ENCODE measurements at regions not wholly inside any gene's neighbourhood (a gene's known extent, or its start where the extent isn't known, plus 50 kb on each side); places are given as distances from the start of the nearest gene placed in this dataset.

DNA sequence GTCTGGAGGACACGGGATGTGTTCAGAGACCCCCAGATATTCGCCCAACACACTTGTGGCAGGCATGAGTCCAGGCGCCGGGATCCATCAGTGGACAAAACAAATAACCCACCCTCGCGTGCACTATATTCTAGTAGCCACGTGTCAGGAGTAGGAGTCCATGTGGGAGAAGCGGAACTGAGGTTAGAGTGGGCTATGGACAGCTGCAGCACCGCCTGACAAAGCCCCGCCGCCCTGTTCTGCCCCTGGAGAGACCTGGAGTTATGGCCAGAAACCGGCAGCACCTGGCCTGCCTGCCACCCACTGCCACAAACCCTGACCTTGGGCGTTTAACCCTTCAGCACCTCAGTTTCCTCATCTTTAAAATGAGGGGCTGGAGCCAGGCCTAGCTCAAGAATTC lies 181.0 kb upstream of the RNF32 start:
- DNase-seq (ENCODE audit: extremely low read depth, low read depth): no peak

DNA sequence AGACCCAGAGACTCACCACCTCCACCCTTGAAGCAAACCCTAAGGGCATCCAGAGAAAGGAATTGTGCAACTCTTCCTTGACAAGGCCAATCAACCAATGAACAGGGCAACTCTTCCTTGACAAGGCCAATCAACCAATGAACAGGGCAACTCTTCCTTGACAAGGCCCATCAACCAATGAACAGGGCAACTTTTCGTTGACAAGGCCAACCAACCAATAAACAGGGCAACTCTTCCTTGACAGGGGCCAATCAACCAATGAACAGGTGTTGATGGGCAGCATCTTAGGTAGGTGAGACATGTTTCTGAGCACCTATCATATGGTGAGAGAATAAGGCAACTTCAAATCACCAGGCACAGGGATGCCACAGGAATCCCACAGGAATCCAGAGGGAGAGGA lies 181.5 kb upstream of the RNF32 start:
- DNase-seq (ENCODE audit: extremely low read depth, low read depth): no peak

DNA sequence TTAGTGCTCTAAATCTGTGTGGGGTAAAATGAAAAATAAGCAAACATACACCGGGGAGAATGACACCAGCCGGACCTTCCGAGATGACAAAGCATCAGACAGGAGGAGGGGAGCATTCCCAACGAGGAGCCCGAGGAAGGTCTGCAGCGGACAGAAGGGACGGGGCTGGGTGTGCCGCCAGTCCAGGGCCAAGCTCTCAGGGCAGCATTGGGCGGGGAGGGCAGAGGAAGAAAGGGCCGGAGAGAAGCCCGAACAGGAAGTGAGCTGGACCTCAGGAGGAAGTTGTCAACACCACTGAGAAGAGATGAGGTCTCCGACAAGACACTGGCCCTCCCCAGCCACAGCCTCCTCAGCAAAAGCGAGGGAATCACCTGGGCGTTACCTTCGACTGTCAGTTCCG lies 182.6 kb upstream of the RNF32 start:
- DNase-seq (ENCODE audit: extremely low read depth, low read depth): no peak

DNA sequence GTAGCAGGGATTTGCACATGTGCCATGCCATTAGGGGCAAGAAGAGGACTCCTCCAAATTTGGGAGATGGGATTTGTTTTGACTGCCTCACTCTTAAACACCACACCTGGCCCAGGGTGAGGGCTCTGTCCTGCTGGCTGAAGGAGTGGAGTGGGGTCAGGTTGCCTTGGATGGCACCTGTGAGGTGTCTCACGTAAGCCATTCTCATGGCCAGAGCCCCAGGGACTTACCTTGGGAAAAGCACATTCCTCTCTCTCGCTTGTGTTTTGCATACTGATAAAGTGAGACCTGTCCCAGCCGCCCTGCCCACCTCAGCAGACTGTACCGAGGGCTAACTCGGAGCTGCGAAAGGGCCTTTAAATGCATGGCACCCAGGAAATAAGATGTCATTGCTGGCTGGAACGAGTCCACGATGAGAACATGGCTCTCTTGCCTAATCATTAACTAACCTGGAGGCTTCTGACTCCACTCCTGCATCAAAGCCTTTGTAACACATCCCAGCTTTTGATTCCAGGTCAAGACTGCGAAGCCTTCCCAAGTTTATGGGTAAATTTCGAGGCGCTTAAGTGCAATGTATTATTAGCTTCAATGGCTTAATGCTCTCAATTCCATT lies 184.0 kb upstream of the RNF32 start:
- DNase-seq (ENCODE audit: extremely low read depth, low read depth): no peak

DNA sequence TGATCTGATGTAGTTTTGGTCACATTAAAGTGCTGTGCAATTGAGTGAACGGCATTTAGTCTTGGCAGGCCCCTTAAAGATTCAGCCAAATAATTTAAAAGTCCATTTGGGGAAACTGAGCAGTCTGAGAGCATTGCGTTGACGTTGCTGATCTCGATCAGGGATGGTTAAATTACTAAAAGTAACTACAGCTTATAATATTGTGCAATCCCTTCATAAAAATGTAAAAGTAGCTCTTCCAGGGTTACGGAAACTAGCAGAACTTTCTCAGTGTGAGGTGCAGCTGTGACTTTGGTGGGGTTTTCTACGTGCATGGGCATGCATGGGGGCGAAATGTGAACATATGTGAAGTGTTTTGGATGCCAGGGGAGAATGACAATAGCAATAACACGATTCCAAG lies 184.5 kb upstream of the RNF32 start:
- DNase-seq (ENCODE audit: extremely low read depth, low read depth): no peak

DNA sequence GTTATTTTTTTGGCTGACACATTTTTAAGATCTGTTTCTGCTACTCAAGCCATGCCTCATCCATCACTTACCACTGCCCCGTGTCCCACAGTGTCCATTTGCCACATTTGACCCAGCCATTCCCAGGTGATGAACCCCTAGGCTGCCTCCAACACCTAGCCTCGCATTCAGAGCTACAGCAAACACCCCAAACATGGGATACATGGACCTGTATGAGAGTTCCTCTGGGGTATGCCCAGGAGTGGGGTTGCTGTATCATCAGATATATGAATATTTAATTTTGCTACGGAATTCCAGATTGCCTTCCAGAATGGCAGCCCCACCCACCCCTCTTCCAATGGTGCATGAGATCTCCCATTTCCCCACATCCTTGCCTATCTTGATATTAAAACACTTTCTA lies 190.1 kb upstream of the RNF32 start:
- DNase-seq (ENCODE audit: extremely low read depth, low read depth): no peak

DNA sequence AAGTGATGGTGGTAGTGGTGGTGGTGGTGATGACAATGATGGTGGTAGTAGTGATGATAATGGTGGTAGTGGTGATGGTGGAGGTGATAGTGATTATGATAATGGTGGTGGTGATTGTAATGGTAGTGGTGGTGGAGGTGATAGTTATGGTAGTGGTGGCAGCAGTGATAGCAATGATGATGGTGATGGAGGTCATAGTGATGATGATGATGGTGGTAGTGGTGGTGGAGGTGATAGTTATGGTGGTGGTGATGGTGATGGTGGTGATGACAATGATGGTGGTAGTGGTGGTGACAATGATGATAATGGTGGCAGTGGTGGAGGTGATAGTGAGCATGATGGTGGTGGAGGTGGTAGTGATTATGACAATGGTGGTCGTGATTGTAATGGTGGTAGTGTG lies 191.7 kb upstream of the RNF32 start:
- DNase-seq (ENCODE audit: extremely low read depth, low read depth): no peak

DNA sequence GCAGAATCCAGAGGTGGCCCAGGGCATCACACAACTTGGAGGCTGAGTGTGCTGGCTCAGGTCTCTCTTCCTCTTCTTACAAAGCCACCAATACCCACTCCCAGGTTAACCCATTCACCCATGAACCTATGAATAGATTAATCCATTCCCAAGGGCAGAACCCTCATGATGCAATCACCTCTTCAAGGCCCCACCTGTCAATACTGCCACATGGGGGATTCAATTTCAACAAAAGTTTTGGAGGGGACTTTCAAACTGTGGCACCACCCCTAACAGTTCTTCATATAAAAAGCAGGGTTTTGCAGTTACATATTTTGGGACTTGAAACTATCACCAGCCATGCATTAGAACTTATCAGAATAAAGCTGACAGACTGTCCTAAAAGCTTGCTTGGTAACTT lies 193.6 kb upstream of the RNF32 start:
- no peak for DNase-seq (ENCODE audit: extremely low read depth, low read depth)

DNA sequence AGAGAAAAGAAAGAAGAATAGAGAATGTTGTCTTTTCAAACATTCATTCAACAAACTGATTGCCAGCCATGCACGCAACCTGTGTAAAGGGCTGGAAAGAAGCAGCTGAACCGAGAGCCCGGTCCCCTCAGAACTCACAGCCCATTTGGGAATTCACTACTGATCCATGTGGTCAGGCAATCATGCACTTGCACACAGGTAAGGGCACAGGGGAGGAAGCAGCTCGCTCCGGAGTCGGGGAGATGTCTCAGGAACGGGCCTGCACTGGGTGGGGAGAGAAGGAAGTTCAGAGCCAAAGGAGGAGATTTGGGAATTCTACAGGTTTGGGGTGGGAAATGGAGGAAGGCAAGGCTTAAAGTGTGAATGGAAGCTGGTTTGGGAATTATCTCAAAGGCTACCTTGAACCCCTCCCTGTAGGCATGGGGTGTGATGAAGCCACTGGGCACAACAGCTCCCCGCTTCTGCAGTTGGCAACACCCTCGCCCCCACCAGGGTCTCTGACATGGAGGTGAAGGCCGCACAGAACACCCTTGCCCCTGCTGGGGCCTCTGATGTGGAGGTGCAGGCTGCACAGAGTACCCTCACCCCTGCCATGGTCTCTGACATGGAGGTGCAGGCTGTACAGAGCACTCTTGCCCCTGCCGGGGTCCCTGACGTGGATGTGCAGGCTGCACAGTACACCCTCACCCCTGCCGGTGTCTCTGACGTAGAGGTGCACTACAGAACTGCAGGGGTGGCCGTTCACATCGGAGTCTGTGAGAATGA lies 194.4 kb upstream of the RNF32 start:
- no peak for DNase-seq (ENCODE audit: extremely low read depth, low read depth)

DNA sequence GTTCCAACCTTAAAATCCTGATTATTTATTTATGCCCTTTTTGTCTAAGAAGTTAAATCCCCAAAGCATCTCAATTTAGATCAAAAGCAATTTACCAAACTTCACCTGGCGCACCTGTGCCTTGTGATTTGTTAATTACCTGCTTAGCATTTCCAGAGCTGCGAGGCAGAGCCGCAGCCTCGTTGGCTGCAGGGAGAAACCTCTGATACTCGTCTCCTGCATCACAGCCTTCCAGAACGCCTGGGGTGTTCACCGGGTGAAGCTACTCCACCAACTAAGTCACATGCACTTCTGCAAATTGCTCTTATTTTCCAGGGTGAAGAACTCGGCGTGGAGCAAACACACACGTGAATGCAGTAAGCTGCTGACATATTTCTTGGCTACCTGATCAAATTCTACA lies 198.1 kb upstream of the RNF32 start:
- no peak for DNase-seq (ENCODE audit: extremely low read depth, low read depth)

DNA sequence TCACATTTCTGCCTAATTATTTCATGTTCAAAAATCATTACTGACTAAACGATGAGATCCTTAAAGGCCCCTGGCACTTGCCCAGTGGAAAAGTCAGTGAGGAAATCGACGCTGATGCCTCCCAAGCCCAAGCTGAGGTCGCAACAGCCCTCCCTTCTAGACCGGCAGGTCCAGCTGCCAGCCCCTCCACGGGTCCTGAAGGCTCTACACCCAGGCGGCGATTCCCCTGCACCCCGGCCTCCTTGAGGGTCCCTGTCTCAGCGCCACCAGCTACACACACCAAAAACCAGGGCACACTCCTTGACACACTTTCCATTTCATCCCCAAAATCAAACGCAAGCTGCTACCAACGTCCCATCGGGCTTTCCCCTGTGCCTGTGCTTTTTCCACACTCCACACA lies 200.1 kb upstream of the RNF32 start:
- no peak for DNase-seq (ENCODE audit: extremely low read depth, low read depth)

DNA sequence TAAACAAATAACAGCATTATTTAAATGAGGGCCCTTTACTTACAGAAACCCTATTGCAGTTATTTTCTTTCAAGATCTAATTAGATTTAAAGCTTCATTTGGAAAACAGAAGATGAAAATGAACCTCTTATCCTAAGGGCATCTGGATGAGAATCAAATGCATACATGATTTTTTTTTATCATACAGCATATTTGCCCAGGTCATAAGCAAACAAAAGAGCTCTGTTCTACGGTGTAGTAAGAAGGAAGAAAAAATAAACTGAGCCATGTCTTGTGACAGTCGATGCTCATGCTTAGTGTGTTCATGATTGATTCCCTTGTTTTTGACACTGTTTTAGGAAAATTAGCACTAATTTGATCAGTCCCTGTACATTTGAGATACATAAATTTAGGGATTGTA lies 202.6 kb upstream of the RNF32 start:
- no peak for DNase-seq (ENCODE audit: extremely low read depth, low read depth)

DNA sequence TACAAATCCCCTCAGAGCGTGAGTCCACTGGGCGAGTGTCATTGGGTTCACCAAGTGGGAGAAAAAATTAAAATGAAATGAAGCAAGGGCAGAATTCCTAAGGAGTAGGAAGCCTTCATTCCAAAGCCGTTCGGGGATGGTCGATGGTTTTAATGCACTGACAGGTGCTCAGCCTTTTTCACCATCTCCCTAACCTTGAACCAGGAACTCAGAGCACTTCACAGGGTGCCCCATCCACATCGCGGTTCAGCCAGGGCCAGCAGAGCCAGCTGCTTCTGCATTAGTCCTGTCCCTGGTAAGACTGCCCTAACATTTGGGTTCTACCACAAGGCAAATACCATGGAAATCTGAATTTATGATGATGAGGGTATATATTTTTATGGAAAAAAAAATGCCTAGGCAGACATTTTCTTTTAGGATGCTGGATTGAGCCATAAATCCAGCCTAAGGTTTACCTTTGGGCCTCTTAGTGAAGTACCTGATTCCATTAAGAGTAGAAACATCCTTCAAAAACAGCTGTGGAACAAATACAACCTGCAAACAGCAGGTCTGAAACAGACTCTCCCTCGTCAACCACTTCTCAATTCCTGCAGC lies 203.5 kb upstream of the RNF32 start:
- no peak for DNase-seq (ENCODE audit: extremely low read depth, low read depth)

DNA sequence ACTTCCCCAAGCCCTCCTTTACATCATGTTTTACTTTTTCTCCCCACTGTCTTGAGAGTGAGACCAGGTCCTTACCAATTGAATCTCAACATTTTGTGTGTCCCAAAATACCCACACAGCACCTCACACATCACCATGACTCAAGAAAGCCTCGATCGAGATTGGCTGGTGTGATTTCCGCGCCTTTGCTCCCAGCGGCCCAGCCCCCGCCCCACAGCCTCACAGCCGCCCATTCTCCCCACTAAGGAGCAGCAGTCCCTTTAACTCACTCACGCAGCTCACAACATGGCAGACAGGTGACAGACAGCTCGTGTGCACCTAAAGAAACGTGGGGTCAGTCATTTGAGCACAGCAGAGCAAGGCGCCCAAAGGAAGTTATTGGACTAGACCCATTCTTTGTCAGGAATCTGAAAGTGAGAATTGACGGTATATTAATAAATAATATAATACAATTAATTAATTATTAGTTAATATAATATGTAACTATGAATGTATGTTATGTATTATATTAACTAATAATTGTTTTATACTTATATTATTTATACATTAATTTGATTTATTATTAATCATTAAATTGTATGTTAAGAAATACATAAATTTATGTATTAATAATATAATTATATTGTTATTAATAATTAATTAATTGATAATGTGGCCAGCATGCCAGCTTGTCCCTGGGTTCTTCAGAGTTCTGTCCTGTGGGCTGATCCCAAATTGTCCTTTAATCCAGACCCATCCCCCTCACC lies 204.9 kb upstream of the RNF32 start:
- DNase-seq (ENCODE audit: extremely low read depth, low read depth): no peak

DNA sequence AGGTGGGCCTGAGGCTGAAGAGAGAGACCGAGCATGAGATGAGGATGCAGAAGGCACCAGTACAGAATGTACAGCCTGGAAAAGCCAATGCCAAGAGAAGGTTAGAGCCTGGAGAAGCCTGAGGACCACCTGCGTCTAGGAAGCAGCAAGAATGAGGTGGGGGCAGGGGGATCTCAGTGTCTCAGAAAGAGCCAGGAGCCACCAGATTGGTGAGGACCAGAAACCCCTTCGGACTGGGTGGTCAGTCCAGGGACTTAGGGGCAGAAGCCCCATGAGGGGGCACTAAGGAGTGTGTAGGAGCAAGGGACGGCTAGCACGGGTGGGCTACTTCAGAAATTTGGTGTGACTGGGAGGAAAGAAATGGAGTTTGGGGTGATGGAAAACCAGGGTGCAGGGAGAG lies 205.9 kb upstream of the RNF32 start:
- DNase-seq (ENCODE audit: extremely low read depth, low read depth): no peak

DNA sequence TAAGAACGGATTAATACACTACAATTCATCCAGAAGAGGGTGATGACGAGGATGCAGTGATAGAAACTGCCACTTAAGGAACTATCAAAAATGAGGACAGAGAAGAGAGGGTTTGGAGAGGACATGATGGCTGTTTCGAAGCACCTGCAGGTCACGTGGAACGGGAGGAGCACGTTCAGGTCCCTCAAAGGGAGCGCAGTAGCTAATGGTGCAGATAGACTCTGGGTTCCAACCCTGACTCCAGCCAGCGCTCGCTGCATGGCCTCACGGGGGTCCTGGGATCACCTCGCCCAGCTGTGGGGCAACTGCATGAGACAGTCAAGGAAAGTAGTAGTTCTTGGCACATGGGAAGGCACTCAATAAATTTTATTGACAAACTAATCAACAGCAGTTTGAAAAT lies 208.6 kb upstream of the RNF32 start:
- DNase-seq (ENCODE audit: extremely low read depth, low read depth): no peak

DNA sequence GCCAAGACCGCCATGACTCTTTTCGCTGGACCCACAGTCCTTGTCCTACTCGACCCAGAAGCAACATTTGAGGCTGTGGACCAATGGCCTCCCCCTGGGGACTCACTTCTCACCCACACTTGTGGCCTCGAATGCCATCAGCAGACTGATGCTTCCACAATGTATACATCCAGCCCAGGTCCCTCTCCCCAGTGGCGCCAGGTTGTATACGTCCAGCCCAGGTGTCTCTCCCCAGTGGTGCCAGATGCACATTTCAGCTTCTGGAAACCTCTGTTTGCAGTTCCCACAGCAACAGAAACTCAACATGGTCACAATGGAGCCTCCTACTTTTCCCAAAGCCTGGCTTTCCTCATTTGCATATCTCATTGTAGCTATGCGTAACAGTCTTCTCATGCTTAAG lies 210.5 kb upstream of the RNF32 start:
- no peak for DNase-seq (ENCODE audit: extremely low read depth, low read depth)

DNA sequence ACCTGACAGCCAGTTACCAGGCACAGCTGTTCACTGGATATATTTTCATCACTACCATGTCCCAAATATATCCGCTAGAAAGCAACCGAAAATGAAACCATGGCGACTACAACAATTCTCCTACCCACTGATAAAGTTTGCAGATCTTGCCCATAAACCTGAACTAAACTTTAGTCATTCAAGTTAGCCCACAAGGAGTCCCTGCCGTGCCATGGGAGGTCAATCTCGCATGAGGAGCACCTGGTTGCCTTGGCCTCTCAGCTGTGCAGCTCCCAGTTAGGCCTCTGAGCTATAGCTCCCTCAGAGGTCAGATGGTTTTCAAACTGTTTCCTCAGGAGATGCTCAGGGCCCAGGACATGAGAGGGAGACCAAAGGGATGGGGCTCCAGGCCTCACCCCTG lies 211.1 kb upstream of the RNF32 start:
- DNase-seq (ENCODE audit: extremely low read depth, low read depth): no peak

DNA sequence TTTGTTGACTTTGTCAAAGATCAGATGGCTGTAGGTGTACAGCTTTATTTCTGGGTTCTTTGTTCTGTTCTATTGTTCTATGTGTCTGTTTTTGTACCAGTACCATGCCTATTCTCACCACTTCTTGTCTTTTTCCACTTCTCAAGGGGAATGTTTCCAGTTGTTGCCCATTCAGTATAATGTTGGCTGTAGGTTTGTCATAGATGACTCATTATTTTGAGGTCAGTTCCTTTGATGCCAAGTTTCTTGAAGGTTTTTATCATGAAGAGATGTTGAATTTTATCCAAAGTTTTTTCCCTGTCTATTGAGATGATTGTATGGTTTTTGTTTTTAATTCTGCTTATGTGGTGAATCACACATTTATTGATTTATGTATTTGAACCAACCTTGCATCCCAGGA lies 216.7 kb upstream of the RNF32 start:
- no peak for DNase-seq (ENCODE audit: extremely low read depth, low read depth)

DNA sequence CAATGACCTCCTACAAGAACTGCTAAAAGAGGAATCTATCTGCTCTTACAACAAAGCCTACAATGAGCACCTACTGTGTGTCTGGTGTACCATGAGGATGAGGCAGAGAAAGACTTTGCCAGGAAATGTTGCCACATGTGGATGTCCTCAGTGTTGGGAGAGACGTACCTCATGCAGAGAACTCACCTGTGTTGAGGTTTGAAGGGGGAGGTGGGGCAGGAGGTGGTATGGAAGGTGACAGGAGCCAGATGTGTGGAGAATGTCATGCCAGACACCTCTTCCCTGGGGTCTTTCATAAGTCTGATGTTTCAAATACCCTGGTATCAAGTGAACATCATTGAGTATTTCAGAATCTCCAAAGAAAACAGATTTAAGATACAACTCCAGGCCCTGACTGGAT lies 220.1 kb upstream of the RNF32 start:
- DNase-seq (ENCODE audit: extremely low read depth, low read depth): no peak

DNA sequence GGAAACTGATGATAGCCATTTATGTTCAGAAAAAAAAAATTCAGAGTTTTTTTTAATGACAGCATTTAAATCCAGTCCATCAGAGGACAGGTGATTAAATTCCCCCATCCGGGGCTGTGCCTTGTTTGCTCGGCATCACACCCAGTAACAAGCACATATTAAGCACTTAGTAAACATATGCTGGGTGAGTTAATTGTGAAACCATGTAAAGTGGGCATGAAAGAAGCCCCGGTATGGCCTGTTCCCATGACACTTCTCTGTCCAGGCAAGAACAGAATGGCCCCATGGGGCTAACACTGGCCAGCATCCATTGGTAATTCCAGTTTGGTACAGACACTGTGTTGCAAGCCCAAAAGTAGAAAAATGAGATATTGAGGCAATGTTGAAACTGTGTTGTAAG lies 220.8 kb upstream of the RNF32 start:
- no peak for DNase-seq (ENCODE audit: extremely low read depth, low read depth)

DNA sequence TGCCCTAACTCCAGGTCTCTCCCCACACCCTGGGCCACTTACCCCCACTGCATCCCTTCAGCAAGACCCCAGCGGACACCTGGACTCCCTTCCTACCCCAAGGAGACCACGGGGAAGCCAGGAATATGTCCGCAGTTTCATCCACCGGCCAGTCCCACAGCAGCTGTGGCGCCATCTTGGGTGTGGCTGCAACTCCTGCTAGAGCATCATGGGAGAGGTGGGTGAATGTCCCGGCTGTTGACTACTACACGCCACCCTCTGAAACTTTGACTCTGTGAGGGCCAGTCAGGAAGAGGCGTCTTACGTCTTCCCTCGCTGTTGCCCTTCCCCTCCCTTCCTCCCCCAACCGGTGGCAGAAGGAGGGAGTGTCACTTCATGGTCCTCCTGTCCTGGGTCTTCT lies 238.3 kb upstream of the RNF32 start:
- no peak for DNase-seq (ENCODE audit: extremely low read depth, low read depth)
